ENCODE measurements at regions not wholly inside any gene's neighbourhood (a gene's known extent, or its start where the extent isn't known, plus 50 kb on each side); places are given as distances from the start of the nearest gene placed in this dataset.

- Histone ChIP-seq H3K9me3 (ENCODE audit: control insufficient read depth, low read length) (no peaks in the 10 kb centered on the region), H3K9ac (ENCODE audit: extremely low read depth, low read length, poor library complexity, severe bottlenecking) (no peak overlapping the region), H3K4me3 (ENCODE audit: low read length) (no peak overlapping the region), H3K4me1 (ENCODE audit: control insufficient read depth, insufficient read depth, low read length) (peaks cover 11% of the 10 kb centered on the region), H3K27ac (ENCODE audit: low read depth, low read length) (no peak overlapping the region), H3K27me3 (ENCODE audit: control insufficient read depth, insufficient read depth, low read length, poor library complexity, severe bottlenecking) (no peaks in the 10 kb centered on the region), H3K36me3 (ENCODE audit: control insufficient read depth, insufficient read depth, low read length) (peaks cover 47% of the 10 kb centered on the region)
- WGBS, 2 experiments (ENCODE audit: insufficient coverage in 1 of 2, insufficient read length in 1 of 2): 88 to 93% methylated on average over 5 of the region's 5 CpGs
- Mint-ChIP-seq H3K4me3 (no peak overlapping the region), H3K36me3 (ENCODE audit: low read depth) (peaks cover 18% of the 10 kb centered on the region), H3K27me3 (ENCODE audit: insufficient read depth) (no peaks in the 10 kb centered on the region), H3K27ac (no peak overlapping the region), H3K9me3 (no peaks in the 10 kb centered on the region), H3K4me1 (peaks cover 23% of the 10 kb centered on the region)
- DNase-seq: no peak
- no peak for TF ChIP-seq CTCF (conservative IDR thresholded peaks at IDR 0.05)
Observed at GRCh38 chr10:94240491-94240890, 122.2 kb downstream of the NOC3L start.

DNA sequence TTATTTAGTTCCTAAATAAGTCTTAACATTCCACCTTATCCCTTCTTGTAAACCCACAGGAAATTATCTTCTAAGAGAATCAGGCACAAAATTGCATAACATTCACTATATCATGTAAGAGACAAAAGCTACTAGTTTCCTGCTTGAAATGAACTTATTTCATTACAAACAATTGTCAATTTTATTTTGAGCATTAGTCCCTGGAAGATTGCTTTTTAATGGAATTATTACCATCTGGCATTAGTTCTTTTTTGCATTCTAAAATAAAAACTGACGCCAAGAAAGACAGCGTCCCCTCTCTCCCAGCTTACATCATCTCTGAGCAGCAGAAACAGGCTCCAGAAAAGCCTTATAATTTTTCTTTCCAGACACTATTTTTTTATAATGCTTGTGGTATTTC, 121.8 kb downstream of the NOC3L start:
- Mint-ChIP-seq H3K27ac (no peak overlapping the region), H3K4me3 (no peak overlapping the region), H3K4me1 (peaks cover 19% of the 10 kb centered on the region), H3K9me3 (no peaks in the 10 kb centered on the region), H3K27me3 (ENCODE audit: insufficient read depth) (no peaks in the 10 kb centered on the region), H3K36me3 (ENCODE audit: low read depth) (peaks cover 21% of the 10 kb centered on the region)
- Histone ChIP-seq H3K36me3 (ENCODE audit: control insufficient read depth, insufficient read depth, low read length) (peaks cover 47% of the 10 kb centered on the region), H3K4me1 (ENCODE audit: control insufficient read depth, insufficient read depth, low read length) (peaks cover 7% of the 10 kb centered on the region), H3K9ac (ENCODE audit: extremely low read depth, low read length, poor library complexity, severe bottlenecking) (no peak overlapping the region), H3K4me3 (ENCODE audit: low read length) (no peak overlapping the region), H3K9me3 (ENCODE audit: control insufficient read depth, low read length) (no peaks in the 10 kb centered on the region), H3K27me3 (ENCODE audit: control insufficient read depth, insufficient read depth, low read length, poor library complexity, severe bottlenecking) (no peaks in the 10 kb centered on the region), H3K27ac (ENCODE audit: low read depth, low read length) (no peak overlapping the region)
- no peak for TF ChIP-seq CTCF (conservative IDR thresholded peaks at IDR 0.05)
- DNase-seq: no peak
- WGBS, 2 experiments (ENCODE audit: insufficient coverage in 1 of 2, insufficient read length in 1 of 2): 100% methylated on average over 2 of the region's 2 CpGs; no CpG with 5 or more reads in 1 of the 2 experiments

DNA sequence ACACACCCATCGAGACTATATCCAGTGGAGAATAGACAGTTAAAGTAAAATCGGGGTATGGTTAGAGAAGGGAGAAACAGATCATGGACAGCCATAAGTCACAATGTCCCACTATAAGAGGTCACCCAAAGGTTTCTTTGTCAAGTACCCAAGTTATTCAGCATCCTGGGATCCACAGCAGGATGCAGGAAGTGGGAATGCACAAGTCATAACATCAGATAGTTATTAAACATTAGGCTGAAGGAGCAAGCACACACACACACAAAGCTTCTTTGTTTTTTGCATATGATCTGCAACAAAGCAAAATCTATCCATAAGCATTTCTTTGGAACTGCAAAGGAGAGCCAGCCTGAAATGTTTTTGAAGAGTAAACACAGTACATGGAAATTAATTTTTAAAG, 111.6 kb downstream of the NOC3L start:
- peaks cover 4% of the 10 kb centered on the region for H3K4me1 Mint-ChIP-seq
- no peak for DNase-seq
- WGBS, 2 experiments (ENCODE audit: insufficient coverage in 1 of 2, insufficient read length in 1 of 2): 98 to 100% methylated on average over 2 of the region's 2 CpGs
- Histone ChIP-seq H3K27me3 (ENCODE audit: control insufficient read depth, insufficient read depth, low read length, poor library complexity, severe bottlenecking) (no peaks in the 10 kb centered on the region), H3K36me3 (ENCODE audit: control insufficient read depth, insufficient read depth, low read length) (peaks cover 69% of the 10 kb centered on the region), H3K27ac (ENCODE audit: low read depth, low read length) (no peak overlapping the region), H3K9me3 (ENCODE audit: control insufficient read depth, low read length) (no peaks in the 10 kb centered on the region), H3K9ac (ENCODE audit: extremely low read depth, low read length, poor library complexity, severe bottlenecking) (no peak overlapping the region), H3K4me1 (ENCODE audit: control insufficient read depth, insufficient read depth, low read length) (no peaks in the 10 kb centered on the region), H3K4me3 (ENCODE audit: low read length) (no peak overlapping the region)
- no peaks in the 10 kb centered on the region for H3K27me3 Mint-ChIP-seq (ENCODE audit: insufficient read depth)
- no peak overlapping the region for H3K27ac Mint-ChIP-seq
- H3K36me3 Mint-ChIP-seq (ENCODE audit: low read depth): peaks cover 38% of the 10 kb centered on the region
- H3K4me3 Mint-ChIP-seq: no peak overlapping the region
- no peaks in the 10 kb centered on the region for H3K9me3 Mint-ChIP-seq
- no peak for TF ChIP-seq CTCF (conservative IDR thresholded peaks at IDR 0.05)
